GM19463 (cell line): ENCODE measurements at regions not wholly inside any gene's neighbourhood (a gene's known extent, or its start where the extent isn't known, plus 50 kb on each side); places are given as distances from the start of the nearest gene placed in this dataset.
A peak's percentile ranks its signal among the peaks of the same experiment; 100 is the strongest.
"Not testable (repeated sequence)": the region's sequence is repeated elsewhere in the genome, so short reads cannot be mapped to it uniquely, and the experiment has no call there.

Experiments used
- ATAC-seq: cut with Tn5 transposase; IDR thresholded peaks from one replicate; pipeline ENCODE4 v1.9.1; 2021; ENCODE audit warnings: mild to moderate bottlenecking, moderate library complexity; ENCODE audit not compliant: unreplicated experiment

- no peak for ATAC-seq
Observed at GRCh38 chr10:29829776-29830175, 195.0 kb upstream of the SVIL start.

GRCh38 chr10:29828956-29829355 lies 194.2 kb upstream of the SVIL start:
- no peak for ATAC-seq

GRCh38 chr10:29828440-29828894 lies 193.7 kb upstream of the SVIL start:
- no peak for ATAC-seq

GRCh38 chr10:29827512-29827911 lies 192.7 kb upstream of the SVIL start:
- no peak for ATAC-seq

- ATAC-seq: no peak
Observed at GRCh38 chr10:29826801-29827450, 192.2 kb upstream of the SVIL start.

GRCh38 chr10:29826221-29826620 lies 191.4 kb upstream of the SVIL start:
- no peak for ATAC-seq

- ATAC-seq: no peak
Observed at GRCh38 chr10:29823553-29824080, 188.8 kb upstream of the SVIL start.

GRCh38 chr10:29820890-29821461 lies 186.2 kb upstream of the SVIL start:
- no peak for ATAC-seq

- ATAC-seq: no peak
Observed at GRCh38 chr10:29816801-29817558, 182.2 kb upstream of the SVIL start.

GRCh38 chr10:29815572-29815971 lies 180.8 kb upstream of the SVIL start:
- ATAC-seq: no peak

- ATAC-seq: no peak
Observed at GRCh38 chr10:29811751-29812427, 177.1 kb upstream of the SVIL start.

GRCh38 chr10:29810816-29811215 lies 176.0 kb upstream of the SVIL start:
- no peak for ATAC-seq

- not testable (repeated sequence) for ATAC-seq
Observed at GRCh38 chr10:29810231-29810630, 175.5 kb upstream of the SVIL start.

GRCh38 chr10:29809383-29809782 lies 174.6 kb upstream of the SVIL start:
- ATAC-seq: no peak

- ATAC-seq: no peak
Observed at GRCh38 chr10:29807163-29807806, 172.5 kb upstream of the SVIL start.

- no peak for ATAC-seq
Observed at GRCh38 chr10:29806350-29806788, 171.6 kb upstream of the SVIL start.

- no peak for ATAC-seq
Observed at GRCh38 chr10:29805134-29805723, 170.5 kb upstream of the SVIL start.

- ATAC-seq: peak; percentile 23
Observed at GRCh38 chr10:29804025-29804852, 169.5 kb upstream of the SVIL start.

- ATAC-seq: no peak
Observed at GRCh38 chr10:29802171-29802570, 167.4 kb upstream of the SVIL start.
